ENCODE measurements at regions not wholly inside any gene's neighbourhood (a gene's known extent, or its start where the extent isn't known, plus 50 kb on each side); places are given as distances from the start of the nearest gene placed in this dataset.

GRCh38 chr2:133986881-133987795, 266.7 kb upstream of the MGAT5 start:
- Histone ChIP-seq H2AFZ (ENCODE audit: low read length) (no peak overlapping the region), H3K9me2 (ENCODE audit: insufficient read depth, low read length) (no peaks in the 10 kb centered on the region), H3K4me1 (ENCODE audit: insufficient read depth, low read length, poor library complexity, severe bottlenecking) (no peaks in the 10 kb centered on the region), H4K20me1 (ENCODE audit: insufficient read depth, low read length) (no peaks in the 10 kb centered on the region), H3K9me3 (ENCODE audit: low read length) (no peaks in the 10 kb centered on the region), H3K4me3 (ENCODE audit: low read depth, low read length, poor library complexity, severe bottlenecking) (no peak overlapping the region), H3K36me3 (ENCODE audit: insufficient read depth, low read length) (no peaks in the 10 kb centered on the region), H3K27ac (ENCODE audit: low read depth, low read length, poor library complexity, severe bottlenecking) (no peak overlapping the region), H3K79me2 (ENCODE audit: insufficient read depth, low read depth, low read length) (no peaks in the 10 kb centered on the region), H3K4me2 (ENCODE audit: low read length) (no peak overlapping the region)
- no TSS peak for BruUV-seq (replicated peaks)
- ChIA-PET CTCF (ENCODE audit: unreplicated experiment) (no interaction called here), POLR2A (interaction anchor here (1.0 kb wide), 1 partner anchor 11 kb away, joined by 3 read pairs; no protein-coding TSS in a partner anchor)
- TF ChIP-seq EZH2phosphoT487 (IDR thresholded peaks at IDR 0.05; ENCODE audit: borderline replicate concordance, low read depth, low read length): no peak
- no peak for TF ChIP-seq CTCF (conservative IDR thresholded peaks at IDR 0.05; ENCODE audit: low read length)
- intact Hi-C loops (cut with micrococcal nuclease; ENCODE audit: unreplicated experiment): no loop called here
- DNase-seq (ENCODE audit: low spot score): no peak

- H3K4me1 ChIP-seq (ENCODE audit: insufficient read depth, low read length, poor library complexity, severe bottlenecking): no peaks in the 10 kb centered on the region
- TF ChIP-seq CTCF (conservative IDR thresholded peaks at IDR 0.05; ENCODE audit: low read length) (no peak), EZH2phosphoT487 (IDR thresholded peaks at IDR 0.05; ENCODE audit: borderline replicate concordance, low read depth, low read length) (no peak)
- no peaks in the 10 kb centered on the region for H3K36me3 ChIP-seq (ENCODE audit: insufficient read depth, low read length)
- H3K79me2 ChIP-seq (ENCODE audit: insufficient read depth, low read depth, low read length): no peaks in the 10 kb centered on the region
- no peak for DNase-seq (ENCODE audit: low spot score)
- H3K27ac ChIP-seq (ENCODE audit: low read depth, low read length, poor library complexity, severe bottlenecking): no peak overlapping the region
- POLR2A ChIA-PET: no interaction called here
- intact Hi-C loops (cut with micrococcal nuclease; ENCODE audit: unreplicated experiment): no loop called here
- H3K4me2 ChIP-seq (ENCODE audit: low read length): no peak overlapping the region
- BruUV-seq (replicated peaks): no TSS peak
- H2AFZ ChIP-seq (ENCODE audit: low read length): no peak overlapping the region
- CTCF ChIA-PET (ENCODE audit: unreplicated experiment): no interaction called here
- H4K20me1 ChIP-seq (ENCODE audit: insufficient read depth, low read length): no peaks in the 10 kb centered on the region
- no peaks in the 10 kb centered on the region for H3K9me3 ChIP-seq (ENCODE audit: low read length)
- H3K4me3 ChIP-seq (ENCODE audit: low read depth, low read length, poor library complexity, severe bottlenecking): no peak overlapping the region
- H3K9me2 ChIP-seq (ENCODE audit: insufficient read depth, low read length): no peaks in the 10 kb centered on the region
Measured at GRCh38 chr2:133988316-133988891, 265.5 kb upstream of the MGAT5 start.
